Activated naive CD4-positive, alpha-beta T cell (primary cell): ENCODE measurements at regions not wholly inside any gene's neighbourhood (a gene's known extent, or its start where the extent isn't known, plus 50 kb on each side); places are given as distances from the start of the nearest gene placed in this dataset.

Experiments used
- DNase-seq, 4 experiments: peaks; one replicate each; lab custom pipeline; 2025; lab: John Stamatoyannopoulos, UW

DNA sequence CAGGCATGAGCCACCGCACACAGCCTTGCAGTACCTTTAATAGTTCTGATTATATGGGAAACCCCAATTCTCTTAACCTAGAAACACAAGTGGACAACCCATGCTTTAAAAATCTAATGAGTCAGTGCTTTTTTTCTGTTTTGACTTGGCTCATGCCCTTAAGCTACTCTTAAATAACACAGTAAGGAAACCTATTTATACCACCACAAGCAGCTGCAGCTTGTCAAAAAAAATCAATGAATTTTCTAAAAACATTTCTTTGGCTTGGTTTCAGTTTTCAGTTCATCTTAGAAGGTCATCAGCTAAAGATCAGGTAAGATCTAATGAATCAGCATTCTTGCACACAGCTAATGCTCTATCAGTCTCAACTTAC, 124.1 kb upstream of the DST start:
- DNase-seq: no peak

DNA sequence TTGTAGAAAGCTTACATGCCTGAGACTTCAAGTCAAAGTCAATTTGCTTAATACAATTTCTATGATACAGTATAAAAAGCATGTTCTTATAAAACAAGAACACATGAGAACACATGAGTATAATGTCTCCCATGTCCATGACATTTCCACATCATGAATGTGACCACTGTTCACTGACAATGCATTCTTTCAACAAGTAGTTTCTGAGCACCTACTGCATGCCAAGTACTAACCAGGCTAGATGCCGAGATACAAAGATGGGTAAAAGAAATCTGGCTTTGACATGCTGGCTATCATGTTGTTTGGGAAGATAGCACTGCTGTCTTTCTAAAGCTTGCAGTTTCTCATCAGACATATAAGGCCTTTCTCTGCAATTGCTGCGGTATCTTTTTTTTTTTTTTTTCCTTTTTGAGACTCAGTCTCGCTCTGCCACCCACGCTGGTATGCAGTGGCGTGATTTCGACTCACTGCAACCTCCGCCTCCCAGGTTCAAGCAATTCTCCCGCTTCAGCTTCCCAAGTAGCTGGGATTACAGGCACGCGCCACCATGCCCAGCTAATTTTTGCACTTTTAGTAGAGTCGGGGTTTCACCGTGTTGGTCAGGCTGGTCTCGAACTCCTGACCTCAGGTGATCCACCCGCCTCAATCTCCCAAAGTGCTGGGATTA, 123.6 kb upstream of the DST start:
- DNase-seq: no peak

DNA sequence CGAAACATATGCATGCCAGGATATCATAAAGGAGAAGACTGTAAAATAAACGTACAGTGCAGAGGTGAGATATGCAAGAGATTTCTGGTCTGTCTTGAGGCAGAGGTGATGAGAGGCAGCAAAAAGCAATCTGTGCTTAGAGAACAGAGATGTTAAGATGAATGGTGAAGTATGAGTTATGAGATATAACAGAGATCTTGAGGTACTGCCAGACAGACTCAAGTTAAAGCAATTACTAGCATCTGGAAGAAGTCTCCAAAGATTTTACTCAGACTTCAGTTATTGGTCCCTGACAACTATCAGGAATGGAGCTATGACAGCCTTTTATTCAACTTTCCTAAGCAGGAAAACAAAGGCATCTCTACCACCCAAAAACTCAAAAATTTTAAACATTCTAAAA, 122.8 kb upstream of the DST start:
- no peak for DNase-seq

DNA sequence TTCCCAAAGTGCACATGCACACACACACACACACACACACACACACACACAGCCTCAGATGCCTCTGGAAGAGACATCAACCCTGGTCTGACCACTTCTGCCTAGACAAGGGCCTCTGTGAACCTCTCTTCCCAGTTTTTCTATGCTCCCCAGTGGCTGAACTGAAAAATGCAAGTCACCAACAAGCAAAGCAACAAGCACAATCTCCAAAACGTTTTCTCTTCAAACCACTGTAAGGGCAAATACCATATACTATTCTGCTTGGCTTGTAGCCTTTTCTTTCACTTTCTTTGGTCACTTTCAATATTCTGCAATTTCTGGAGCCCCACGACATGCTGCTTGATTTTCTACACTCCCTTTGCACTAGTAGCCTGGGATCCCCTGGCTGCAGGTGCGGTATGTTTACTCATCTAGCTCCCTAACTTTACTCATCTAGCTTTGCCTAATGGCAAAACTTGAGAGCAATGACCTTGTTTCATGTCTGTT, 121.4 kb upstream of the DST start:
- no peak for DNase-seq

DNA sequence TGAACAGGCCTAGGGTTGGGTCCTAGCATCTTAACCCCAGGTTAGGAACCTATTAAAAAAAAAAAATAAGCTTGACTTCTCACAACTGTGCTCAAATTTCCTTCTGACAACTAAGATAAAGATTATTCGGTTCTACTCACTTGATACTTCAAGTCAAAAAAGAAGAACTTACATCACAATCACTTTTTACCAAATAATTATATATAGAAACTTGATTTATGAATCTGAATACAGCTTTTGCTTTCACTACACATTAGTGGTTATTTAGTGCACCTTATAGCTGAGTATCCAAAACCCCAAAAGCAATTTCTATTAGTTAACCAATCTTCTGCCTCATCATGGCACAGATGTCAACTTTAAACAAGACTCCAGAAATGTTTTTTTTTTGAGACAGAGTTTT, 119.0 kb upstream of the DST start:
- DNase-seq: no peak

DNA sequence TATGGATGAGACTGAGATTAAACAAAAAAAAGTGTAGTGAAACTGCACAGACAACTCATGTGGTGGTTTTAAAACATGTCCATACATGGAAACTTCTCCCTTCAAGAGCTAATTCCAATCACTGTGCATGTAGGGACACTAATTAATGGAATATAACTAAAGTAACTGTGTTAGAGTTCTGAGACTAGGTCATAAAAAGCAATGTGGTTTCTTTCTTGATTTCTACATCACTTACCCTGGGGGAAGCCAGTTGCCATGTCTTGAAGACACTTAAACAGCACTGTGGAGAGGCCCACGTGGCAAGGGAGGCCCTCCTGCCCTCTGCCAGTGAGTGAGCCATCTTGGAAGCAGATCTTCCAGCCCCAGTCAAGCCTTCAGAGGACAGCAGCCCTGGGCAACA, 118.2 kb upstream of the DST start:
- DNase-seq: no peak

DNA sequence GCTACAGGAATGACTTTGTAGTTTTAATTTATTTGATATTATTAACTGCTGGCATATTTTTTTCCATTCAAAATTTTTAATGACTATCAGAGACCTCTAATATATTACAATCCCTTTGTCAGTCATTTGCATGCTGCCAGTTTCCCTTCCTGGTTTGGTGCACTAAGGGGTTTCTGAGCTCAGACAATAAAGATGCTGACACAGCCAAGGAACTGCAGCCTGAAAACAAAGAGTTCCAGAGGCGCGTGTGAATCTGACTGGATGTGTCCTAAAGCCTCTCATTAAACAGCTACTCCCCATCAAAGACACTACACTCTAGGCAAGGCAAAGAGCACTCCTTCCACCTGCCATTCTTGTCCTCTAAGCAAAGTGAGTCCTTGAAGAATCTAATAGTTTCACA, 116.8 kb upstream of the DST start:
- DNase-seq: no peak

DNA sequence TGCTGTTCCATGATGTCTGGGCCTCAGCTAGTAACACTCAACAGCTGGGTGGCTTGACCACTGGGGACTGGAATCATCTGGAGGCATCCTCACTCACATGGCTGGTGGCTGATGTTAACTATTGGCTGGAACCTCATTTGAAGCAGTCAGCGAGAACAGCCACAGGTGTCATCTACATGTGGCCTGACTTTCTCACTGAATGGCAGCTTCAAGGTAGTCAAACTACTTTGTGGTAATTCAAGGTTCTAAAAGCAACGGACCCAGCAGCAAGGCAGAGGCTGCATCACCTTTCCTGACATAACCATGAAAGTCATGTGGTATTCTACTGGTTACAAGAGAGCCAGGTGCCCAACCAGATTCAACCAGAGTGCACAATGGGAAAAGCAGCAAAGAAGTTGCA, 115.9 kb upstream of the DST start:
- no peak for DNase-seq

DNA sequence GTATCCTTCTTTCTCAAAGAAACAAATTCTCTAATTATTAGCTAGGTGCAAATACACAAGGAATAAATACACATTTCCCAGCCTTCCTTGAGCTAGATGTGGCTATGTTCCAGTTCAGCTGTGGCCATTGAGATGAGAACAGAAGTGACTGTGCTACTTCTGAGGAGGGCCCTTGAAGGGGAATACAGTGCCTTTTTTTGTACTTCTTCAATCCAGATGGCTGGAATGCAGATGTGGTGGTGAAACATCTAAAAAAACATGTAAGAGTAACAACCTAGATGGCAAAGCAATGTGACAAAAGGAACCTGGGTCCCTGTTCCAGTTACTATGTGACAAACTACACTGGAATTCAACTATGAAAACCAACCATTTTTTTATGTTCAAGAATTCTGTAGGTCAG, 115.4 kb upstream of the DST start:
- DNase-seq: no peak

DNA sequence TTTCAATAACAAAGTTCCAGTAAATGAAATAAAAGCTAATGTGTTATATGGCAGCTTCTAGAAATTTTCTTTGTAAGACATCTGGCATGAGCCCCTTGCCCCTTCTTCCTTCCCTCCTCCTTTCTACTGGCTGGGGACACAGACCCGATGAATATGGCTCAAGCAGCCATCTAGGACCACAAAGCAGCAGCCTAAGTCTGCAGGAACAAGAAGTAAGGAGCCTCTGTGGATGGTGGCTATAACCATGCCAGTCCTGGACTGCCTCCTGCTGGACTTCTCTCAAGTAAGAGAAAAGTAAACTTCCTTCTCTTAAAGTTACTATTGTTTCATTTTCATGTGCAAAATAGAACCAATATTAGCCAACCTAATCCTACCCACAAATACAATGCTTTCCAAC, 114.9 kb upstream of the DST start:
- no peak for DNase-seq

DNA sequence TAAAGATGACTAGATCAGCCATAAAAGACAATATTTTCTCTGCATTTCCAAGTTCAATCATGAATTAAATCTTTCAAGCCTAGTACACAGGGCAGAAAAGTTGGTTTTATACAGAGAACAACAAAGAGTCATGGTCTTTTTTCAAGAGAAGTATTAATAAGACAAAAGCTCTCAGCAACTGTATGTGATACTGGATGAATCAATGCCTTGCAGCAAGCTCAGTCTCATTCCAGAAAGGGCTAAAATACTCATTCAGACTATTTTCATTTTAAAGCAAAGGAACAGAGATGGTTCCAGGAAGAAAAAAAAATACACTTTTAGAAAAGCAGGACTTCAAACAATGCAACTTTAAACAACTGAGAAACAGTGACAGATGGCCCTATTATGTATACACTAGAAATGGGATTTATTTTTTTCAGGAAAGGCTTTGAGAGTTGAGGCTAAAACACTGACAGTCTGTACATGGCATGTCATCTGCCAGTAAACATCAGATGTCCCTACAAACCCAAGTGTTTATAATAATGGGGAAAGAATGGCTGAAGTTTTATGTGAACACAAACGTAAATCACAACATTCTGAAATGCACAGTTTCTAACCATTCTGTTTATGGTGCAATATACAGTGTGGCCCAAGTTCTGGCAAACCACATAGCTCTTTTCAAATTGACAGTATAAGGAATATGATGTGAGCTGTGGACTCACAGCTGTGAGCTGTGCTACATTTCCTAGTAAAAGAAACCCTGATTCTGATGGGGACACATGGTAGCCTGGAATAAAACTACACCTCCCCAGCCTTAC, 114.3 kb upstream of the DST start:
- DNase-seq: no peak

DNA sequence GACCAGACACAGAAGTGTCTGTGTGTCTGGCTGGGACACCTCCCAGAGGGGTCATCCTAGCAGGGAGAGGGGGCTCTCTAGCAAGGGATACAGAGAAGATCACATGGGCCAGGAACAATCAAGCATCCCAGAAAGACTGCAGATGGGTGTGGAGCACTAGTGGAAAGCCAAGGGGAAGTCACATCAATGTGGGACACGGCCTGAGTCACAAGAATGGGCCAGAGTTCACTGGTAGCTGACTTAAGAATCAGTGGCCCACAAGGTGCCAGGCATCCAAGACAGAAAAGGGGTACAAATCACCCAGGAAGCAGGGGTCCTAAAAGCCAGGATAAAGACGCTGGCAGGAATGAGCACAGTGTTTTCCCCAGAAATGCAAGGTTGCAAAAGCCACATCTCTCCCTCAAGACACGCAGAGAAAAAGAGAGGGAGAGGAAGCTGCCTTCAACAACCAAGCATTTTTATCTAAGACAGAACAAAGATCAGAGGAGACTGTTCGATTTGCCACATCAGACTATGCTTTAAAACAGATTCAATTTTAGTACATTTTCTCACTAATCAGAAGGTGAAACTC, 113.6 kb upstream of the DST start:
- DNase-seq: no peak

DNA sequence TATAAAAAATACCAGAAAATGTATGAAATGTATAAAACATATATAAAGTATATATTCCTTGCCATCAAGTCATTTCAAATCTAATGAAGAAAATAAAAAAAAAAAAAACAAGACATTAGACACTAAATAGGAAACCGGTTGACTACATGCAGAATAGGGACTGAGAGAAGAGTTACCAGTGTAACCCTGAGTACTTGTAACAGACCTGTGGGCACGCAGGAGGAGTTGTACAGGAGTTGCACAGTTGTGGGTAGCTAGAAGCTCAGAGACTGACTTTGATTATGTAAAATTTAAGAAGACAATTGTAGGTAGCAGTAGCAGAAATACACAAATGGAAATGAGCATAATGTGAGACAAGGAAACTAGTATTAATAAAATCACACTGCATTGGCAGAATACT, 112.4 kb upstream of the DST start:
- DNase-seq: no peak

DNA sequence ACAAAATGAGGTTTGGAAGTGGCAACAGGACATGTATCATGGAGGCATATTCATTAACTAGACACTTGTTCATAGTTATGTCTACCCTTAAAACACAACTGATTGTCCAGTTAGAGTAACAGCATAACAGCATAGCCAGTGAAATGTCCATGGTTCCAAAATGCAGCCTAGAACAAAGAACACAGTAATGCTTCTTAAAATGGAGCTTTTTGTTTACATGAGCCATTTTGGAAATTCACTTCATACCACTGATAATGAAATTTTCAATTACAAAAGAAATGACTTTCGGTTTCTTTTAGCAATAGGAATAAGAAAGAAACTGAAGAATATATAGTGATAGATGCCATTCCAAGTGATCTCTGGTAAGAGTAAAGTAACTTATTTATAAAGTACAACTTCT, 111.1 kb upstream of the DST start:
- DNase-seq: no peak

DNA sequence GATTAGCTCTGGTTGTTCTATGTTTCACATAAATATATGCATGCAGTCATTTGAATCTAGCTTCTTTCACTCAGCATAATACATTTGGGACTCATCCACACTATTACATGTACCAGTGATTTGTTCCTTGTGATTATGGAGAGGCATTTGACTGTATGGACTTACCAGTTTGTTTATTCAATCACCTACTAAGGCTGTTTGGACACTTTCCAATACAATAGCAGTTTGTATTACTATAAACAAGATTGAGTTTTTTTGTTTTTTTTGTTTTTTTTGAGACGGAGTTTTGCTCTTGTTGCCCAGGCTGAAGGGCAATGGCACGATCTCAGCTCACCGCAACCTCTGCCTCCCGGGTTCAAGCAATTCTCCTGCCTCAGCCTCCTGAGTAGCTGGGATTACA, 109.8 kb upstream of the DST start:
- no peak for DNase-seq

DNA sequence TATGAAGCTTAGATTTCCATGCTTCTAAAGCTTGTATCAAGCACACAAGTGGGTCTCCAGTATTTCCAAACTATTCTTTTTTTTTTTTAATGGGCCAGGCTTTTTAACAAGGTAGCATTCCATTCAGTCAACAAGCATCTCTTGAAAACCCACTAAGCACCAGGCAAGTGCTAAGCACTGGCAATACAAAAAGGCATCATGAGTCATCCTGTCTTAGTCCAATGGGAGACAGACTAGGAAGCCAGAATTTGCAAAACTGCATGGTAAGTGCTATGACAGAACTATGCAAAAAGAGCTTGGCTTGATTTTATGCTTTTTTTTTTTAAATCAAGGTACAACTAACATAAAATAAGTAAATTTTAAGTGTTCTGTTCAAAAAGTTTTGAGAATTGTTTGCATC, 109.3 kb upstream of the DST start:
- no peak for DNase-seq

DNA sequence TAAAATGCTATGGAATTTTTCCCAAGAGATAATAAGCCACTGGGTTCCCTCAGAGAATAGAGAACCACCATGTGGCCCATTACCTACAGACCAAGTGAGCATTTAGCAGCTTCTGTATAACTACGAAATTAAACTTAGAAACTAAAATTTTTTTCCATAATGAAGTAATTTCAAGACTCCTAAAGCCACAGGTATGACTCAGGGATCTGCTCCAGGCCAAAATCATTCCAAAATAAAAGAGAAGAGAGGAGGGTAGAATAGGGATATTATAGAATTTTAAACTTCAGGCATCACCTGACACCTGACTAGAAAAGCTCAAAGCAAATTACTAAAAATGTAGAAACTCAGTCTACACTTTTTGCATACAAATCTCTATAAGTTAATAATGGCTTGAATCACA, 108.9 kb upstream of the DST start:
- no peak for DNase-seq

DNA sequence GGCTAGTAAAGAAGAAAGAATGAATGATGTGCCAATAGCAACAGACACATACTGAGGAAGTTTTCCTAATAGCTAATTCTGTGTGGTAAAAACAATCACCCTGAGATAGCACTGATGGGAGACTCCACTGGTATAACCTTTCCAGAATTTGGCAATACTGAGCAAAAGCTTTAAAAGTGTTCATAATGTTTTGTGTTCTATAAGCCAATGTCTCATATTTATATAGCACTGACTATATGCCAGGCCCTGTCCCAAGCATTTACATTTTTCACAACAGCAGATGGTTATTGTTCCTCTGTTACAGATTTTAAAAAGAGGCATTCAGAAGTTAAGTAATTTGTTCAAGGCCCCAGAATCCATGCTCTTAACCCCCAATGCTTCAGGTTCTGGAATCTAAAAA, 108.0 kb upstream of the DST start:
- DNase-seq: no peak

DNA sequence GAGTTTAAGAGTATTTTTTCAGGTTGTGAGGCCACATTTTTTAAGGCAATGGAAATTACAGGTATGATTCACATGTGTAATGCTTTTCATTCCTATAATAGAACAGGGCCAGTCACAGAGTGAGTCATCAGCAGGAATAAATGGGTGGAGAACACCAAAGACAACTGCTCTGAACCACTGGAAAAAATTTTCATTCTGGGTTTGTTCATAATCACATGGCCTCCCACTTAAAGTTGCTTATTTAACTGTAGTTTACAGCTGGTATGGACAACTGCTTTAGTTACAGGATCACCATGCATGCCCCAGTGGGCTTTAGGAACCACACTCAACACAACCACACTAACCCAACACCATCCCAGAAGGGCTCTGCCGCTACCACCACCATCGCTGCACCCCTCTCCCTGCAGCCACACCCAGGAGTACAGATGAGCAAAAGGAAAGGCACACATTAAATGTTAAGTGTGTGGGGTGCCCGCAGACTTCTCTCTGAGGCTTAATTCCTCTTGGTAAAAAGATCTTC, 107.0 kb upstream of the DST start:
- DNase-seq: no peak

DNA sequence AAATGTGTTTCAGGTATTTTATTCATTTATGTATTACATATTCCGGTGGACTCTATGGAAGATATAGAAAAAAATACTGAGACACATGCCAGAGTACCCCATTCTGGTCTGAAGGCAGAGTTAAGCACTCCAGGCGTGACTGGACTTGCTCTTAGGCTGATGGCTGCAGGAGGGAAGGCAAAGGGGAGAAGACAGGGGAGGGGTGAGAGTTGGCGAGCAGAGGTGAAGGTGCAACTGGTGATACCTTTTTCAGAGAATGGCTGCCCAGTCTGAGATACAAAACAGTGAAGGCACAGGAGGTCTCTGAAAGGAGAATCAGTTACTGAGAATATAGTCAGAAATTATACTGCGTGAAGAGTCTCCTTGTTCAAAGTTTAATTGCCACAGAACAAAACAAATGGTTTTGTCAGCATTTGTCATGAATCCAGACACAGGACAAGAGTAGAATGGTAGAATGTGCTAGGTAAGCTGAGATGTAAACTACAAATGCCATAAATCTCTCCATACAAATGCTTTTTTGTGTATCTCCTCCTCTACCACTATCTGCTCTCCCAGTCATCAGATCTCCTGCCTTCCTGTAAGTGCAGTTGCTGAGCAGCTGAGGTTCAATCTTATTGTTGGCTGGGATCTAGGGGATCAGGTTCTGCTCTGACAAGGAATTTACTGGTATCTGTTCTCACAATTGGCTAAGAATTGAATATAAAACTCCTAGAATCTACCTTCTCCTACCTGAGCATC, 104.2 kb upstream of the DST start:
- DNase-seq: no peak

DNA sequence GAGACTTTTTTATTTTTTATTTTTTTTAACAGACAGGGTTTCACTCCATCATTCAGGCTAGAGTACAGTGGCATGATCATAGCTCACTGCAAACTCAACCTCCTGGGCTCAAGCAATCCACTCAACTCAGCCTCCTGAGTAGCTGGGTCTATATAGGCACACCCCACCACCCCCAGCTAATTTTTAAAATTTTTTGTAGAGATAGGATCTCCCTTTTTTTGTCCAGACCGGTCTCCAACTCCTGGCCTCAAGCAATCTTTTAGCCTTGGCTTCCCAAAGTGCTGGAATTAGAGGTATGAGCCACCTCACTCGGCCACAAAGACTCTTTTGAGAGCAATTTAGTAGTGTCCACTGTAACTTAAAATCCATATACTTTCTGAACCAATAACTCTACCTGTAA, 103.3 kb upstream of the DST start:
- no peak for DNase-seq

DNA sequence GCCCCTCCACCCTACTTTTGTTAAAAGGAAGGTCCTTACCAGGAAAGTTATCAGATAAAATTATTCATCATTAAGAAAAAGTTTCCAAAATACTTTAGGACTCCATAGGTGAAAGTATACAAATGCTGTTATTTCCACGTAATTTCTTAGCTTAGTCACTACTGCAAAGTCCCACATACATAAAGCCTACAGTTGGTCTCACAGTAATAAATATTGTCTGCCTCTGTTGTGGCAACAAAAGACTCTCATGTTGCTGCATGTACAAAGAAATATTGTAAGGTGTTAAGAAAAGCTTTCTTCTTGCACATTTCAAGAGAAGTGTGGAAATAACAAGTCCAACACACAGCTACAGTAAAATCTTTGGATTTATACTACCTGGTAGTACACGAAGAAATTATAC, 102.4 kb upstream of the DST start:
- no peak for DNase-seq

DNA sequence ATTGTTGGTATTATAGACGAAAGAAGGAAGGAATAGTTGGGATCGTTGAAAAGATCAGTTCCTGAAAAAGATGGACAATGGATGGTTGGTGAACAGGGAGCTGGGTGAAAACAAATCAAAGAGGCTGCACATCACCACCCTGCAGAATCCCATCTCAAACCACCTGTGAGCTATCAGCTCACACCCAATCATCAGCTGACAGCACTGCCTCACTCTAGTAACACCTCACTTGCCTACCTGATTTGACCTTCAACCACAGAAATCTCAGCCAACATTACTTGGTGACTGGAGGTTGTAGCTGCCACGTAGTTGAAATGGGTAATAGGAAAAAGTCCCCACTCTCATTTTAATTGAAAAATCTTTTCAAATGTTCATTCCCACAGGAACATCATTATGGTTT, 101.8 kb upstream of the DST start:
- DNase-seq: no peak
